UCSD-AML1 (cell line): ENCODE measurements at regions not wholly inside any gene's neighbourhood (a gene's known extent, or its start where the extent isn't known, plus 50 kb on each side); places are given as distances from the start of the nearest gene placed in this dataset.
"Not testable (repeated sequence)": the region's sequence is repeated elsewhere in the genome, so short reads cannot be mapped to it uniquely, and the experiment has no call there.

ENCODE experiments used
- DNase-seq: peaks from one replicate; lab custom pipeline; 2025; ENCODE audit not compliant: unreplicated experiment; lab: John Stamatoyannopoulos, UW

- DNase-seq, result not testable (repeated sequence)
Observed at GRCh38 chr17:30644287-30644686, 167.1 kb downstream of the GOSR1 start.

- DNase-seq, result not testable (repeated sequence)
Observed at GRCh38 chr17:30641428-30641827, 164.2 kb downstream of the GOSR1 start.

- not testable (repeated sequence) for DNase-seq
Observed at GRCh38 chr17:30639391-30639790, 162.2 kb downstream of the GOSR1 start.

- not testable (repeated sequence) for DNase-seq
Observed at GRCh38 chr17:30638968-30639367, 161.8 kb downstream of the GOSR1 start.

GRCh38 chr17:30631651-30632050 lies 154.4 kb downstream of the GOSR1 start:
- DNase-seq, result not testable (repeated sequence)

DNA sequence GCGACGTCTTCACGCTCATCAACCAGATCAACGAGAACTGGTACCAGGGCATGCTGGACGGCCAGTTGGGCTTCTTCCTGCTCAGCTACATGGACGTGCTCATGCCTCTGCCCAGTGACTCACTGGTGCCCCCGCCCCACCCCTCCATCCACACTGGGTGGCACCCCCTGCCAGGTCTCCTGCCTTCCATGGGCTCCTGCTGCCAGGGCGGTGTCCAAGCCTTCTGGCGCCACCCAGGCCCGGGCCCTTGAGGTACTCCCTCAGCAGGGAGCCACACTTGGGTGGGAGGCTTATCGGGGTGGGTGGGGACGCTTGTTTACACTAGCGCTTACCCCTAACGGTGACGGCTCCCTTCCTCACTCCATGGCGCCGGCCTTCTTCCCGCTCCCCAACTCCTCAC lies 148.2 kb downstream of the GOSR1 start:
- not testable (repeated sequence) for DNase-seq

DNA sequence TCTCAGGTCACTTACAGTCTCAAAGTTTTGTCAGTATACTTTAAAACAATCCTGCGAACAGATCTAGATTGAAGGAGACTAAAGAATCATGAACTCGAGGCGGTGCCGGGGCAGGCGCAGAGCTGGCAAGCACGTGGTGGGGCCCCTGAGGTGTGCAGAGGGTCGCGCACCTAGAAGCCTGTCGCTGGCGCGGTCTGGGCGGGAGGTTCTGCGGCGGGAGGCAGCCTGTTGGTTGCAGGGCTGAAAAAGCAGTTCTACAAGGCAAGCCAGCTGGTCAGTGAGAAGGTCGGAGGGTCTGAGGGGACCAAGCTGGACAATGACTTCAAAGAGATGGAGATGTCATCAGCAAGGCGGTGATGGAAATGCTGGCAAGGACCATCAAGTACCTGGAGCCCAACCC lies 147.0 kb downstream of the GOSR1 start:
- not testable (repeated sequence) for DNase-seq

GRCh38 chr17:30609682-30610081 lies 132.5 kb downstream of the GOSR1 start:
- not testable (repeated sequence) for DNase-seq

DNA sequence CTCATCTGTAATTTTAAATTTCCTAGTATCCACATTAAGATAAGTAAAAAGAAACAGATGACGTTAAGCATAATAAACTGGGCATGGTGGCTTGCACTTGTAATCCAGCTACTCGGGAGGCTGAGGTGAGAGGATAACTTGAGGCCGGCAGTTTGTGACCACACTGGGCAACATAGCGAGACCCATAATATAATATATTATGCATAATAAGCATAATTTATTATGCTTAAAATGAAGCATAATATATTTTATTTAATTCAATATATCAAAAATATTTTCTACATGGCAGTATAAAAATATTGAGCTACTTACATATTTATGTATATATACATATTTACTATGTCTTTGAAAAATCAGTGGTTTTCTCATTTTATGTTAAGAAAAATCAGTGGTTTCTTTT lies 128.3 kb downstream of the GOSR1 start:
- no peak for DNase-seq

- no peak for DNase-seq
Observed at GRCh38 chr17:30605027-30605426, 127.8 kb downstream of the GOSR1 start.

- not testable (repeated sequence) for DNase-seq
Observed at GRCh38 chr17:30602396-30602795, 125.2 kb downstream of the GOSR1 start.

- not testable (repeated sequence) for DNase-seq
Observed at GRCh38 chr17:30601984-30602383, 124.8 kb downstream of the GOSR1 start.

DNA sequence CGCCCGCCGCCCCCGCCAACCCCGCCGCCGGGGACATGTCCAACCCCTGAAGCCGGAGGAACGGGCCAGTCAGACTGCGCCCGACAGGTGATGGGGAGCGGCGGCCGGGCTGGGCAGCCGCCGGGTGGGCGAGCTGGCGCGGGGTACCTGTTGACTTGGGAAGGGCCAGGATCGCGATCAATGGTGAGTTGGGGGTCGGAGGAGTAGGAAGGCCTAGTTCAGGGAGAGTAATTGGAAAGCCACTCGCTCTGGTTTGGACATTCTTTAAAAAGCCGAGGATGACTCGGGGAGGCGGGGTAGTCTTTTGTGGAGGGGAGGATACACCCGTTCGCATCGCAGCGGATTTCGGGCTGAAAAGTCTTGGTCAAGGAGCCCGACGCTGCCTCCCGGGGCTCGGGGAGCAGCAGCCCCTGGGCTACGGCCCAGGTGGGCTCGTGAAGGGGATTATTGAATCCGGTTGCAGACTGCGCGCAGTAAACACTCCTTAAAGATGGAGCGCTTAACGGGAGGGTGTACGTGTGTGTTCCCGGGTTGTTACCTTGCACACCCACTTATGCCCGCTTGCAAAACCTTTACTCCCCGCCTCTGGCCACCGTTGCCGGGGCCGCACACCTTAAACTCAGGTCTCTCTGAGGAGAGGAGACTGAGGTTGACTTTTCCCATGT lies 123.8 kb downstream of the GOSR1 start:
- peak; percentile 51 for DNase-seq

- DNase-seq, result peak; percentile 88
Observed at GRCh38 chr17:30600060-30600829, 123.0 kb downstream of the GOSR1 start.

- no peak for DNase-seq
Observed at GRCh38 chr17:30599428-30600059, 122.3 kb downstream of the GOSR1 start.

DNA sequence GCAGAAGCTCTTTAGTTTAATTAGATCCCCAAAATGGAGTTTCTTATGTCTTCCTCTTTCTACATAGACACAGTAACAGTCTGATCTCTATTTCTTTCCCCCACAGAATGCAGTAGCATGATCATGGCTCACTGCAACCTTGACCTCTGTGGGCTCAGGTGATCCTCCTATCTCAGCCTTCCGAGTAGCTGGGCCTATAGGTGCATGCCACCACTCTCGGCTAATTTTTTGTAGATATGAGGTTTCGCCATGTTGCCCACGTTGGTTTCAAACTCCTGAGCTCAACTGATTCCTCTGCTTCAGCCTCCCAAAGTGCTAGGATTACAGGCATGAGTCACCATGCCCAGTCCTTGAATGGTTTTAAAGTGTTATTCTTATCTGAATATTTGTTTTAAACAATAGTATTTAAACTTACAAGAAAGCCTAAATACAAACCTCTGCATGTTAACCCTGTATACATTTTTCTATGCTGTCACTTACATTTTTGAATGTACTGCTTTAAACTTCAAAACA lies 120.6 kb downstream of the GOSR1 start:
- DNase-seq, result no peak

DNA sequence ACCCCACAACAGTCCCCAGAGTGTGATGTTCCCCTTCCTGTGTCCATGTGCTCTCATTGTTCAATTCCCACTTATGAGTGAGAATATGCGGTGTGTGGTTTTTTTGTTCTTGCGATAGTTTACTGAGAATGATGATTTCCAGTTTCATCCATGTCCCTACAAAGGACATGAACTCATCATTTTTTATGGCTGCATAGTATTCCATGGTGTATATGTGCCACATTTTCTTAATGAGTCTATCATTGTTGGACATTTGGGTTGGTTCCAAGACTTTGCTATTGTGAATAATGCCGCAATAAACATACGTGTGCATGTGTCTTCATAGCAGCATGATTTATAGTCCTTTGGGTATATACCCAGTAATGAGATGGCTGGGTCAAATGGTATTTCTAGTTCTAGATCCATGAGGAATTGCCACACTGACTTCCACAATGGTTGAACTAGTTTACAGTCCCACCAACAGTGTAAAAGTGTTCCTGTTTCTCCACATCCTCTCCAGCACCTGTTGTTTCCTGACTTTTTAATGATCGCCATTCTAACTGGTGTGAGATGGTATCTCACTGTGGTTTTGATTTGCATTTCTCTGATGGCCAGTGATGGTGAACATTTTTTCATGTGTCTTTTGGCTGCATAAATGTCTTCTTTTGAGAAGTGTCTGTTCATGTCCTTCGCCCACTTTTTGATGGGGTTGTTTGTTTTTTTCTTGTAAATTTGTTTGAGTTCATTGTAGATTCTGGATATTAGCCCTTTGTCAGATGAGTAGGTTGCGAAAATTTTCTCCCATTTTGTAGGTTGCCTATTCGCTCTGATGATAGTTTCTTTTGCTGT lies 120.0 kb downstream of the GOSR1 start:
- DNase-seq, result not testable (repeated sequence)

- not testable (repeated sequence) for DNase-seq
Observed at GRCh38 chr17:30594953-30595371, 117.8 kb downstream of the GOSR1 start.

GRCh38 chr17:30594223-30594952 lies 117.2 kb downstream of the GOSR1 start:
- DNase-seq, result no peak

GRCh38 chr17:30590081-30590733 lies 113.0 kb downstream of the GOSR1 start:
- DNase-seq, result no peak
